Spleen (tissue), 3 donors: ENCODE measurements at regions not wholly inside any gene's neighbourhood (a gene's known extent, or its start where the extent isn't known, plus 50 kb on each side); places are given as distances from the start of the nearest gene placed in this dataset.

Experiments used
- POLR2A ChIP-seq, 3 donors: fragments of 450-650 bp; IDR thresholded peaks; one replicate each; pipeline ENCODE4 v1.5.1; 2017; ENCODE audit warnings: antibody characterized with exemption in 3 of 3, mild to moderate bottlenecking in 1 of 3
- POLR2AphosphoS5 ChIP-seq, 3 donors: sonication (generic); formaldehyde crosslinking; IDR thresholded peaks; one replicate each; pipeline ENCODE4 v1.5.1; 2017; ENCODE audit warnings: antibody characterized with exemption in 3 of 3

DNA sequence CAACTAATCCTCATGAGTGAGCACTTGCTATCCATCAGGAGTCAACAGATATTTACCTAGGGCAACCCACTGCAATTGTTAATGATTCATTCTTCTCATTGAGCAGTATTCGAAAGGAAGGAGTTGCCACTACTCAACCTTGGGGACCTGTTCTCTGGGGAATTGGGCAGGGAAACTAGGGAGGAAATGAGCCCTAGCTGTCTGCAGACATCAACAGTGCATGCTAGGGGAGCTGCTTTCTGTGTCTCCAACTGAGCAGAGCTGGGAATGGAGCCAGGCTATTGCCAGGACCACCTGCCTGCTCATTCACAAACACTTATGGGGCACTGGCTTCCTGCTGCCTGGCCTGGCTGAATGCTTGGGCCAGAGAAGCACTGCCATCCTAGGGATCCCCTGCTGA, 183.4 kb downstream of the TMEM38B start:
- no peak for TF ChIP-seq POLR2AphosphoS5 (IDR thresholded peaks at IDR 0.05)
- TF ChIP-seq POLR2A (IDR thresholded peaks at IDR 0.05): no peak
